ENCODE measurements at regions not wholly inside any gene's neighbourhood (a gene's known extent, or its start where the extent isn't known, plus 50 kb on each side); places are given as distances from the start of the nearest gene placed in this dataset.
"Not testable (repeated sequence)": the region's sequence is repeated elsewhere in the genome, so short reads cannot be mapped to it uniquely, and the experiment has no call there.

DNA sequence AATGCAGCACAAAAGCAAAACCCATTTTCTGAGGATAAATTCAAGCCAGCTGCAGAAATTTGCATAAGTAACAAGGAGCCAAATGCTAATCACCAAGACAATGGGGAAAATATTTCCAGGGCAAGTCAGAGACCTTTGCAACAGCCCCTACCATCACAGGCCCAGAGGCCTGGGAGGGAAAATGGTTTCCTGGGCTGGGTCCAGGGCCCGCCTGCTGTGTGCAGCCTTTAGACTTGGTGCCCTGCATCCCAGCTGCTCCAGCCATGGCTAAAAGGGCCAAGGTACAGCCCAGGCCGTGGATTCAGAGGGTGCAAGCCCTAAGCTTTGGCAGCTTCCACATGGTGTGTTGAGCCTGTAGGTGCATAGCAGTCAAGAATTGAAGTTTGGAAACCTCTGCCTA, 309.5 kb upstream of the SGCG start:
- no peak for DNase-seq (ENCODE audit: low read depth in 2 of 2, low spot score in 1 of 2)

DNA sequence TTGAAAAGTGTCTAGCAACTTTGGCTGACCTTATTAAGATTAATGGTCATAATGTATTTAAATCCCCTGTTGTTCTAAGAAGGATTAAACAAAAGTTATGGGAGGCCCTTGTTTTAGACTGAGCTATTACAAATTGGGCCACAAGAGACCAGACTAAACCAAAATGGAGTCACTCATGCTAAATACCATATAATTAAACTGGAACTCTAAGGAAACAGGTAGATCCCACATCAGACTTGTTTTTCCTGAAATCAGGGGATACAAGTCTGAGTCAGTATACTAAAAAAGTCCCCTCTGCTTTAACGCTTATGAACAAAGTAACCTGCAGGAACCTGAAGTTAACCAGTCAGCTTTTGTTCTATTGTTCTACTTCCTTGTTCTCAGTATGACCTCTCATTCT, 305.9 kb upstream of the SGCG start:
- DNase-seq (ENCODE audit: low read depth in 2 of 2, low spot score in 1 of 2), result no peak

DNA sequence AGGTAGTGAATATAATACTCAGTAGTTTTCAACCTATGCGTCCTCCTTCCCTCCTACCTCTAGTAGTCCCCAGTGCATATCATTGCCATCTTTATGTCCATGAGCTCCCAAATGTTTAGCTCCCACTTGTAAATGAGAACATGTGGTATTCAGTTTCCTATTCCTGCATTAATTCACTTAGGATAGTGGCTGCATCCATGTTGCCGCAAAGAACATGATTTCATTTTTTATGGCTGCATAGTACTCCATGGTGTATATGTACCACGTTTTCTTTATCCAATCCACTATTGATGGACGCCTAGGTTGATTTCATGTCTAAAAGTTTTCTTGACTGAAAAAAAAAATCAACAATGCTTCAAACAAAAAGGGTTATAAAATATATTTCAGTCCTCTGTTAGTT, 303.4 kb upstream of the SGCG start:
- DNase-seq (ENCODE audit: low read depth in 2 of 2, low spot score in 1 of 2), result no peak

DNA sequence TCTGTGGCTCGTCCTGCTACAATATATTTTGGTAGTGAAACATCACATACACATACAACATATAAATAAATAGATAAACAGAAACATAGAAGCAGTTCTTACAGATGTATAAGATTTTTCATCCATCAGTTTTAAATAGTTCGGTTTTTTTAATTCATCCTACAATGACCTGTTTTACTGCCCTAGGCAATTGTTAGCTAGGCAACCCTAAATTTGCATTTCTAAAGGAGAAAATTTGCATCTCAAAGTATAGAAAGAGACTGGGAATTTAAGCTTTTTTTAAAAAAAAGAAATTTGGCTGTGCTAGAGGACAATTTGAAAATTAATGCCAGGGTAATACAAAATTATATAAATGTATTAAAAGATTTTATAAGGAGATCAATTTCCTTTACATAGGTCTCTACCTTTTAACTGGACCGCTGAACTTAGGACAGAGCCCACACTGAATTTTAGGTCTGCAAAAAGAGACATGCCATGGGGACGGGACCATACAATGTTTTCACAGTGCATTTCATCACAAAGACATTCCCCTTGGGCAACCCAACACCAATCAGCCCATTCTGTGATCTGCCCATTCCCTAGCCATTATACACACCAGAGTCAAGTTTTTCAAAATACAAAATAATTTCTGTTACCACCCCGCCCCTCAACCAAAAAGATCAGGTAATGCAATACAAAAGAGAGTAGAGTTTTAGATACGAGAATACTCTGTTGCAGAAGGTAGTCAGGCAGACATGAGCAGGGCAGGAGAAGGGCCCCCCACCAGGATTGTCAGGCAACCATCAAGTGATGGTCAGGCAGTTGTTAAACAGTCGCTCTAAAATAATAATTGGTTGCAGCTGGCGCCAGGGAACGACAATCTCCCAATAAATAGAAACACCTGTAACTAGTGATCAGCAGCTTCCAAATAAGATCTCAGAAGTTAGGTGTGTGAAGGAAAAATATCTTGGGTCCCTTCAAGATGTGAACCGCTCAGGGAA, 299.7 kb upstream of the SGCG start:
- no peak for DNase-seq (ENCODE audit: low read depth in 2 of 2, low spot score in 1 of 2)

GRCh38 chr13:22881721-22882608, 298.8 kb upstream of the SGCG start:
- DNase-seq (ENCODE audit: low read depth in 2 of 2, low spot score in 1 of 2), result not testable (repeated sequence)

DNA sequence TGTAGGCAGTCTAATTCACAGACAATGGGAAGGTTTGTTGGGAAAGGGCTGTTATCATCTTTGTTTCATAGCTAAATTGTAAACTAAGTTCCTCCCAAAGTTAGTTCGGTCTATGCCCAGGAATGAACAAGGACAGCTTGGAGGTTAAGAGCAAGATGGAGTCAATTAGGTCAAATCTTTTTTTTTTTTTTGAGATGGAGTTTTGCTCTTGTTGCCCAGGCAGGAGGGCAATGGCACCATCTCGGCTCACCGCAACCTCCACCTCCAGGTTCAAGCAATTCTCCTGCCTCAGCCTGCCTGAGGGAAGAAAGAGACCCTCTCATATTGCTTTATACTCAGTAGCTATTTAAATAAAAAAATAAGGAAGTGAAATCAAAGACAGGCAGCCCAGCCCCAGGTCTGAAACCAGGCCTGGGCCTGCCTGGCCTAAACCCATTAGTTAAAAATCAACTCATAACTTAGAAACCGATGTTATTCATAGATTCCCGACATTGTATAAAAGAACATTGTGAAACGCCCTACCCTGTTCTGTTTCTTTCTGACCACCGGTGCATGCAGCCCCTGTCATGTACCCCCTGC, 297.4 kb upstream of the SGCG start:
- no peak for DNase-seq (ENCODE audit: low read depth in 2 of 2, low spot score in 1 of 2)

GRCh38 chr13:22883956-22884355, 296.8 kb upstream of the SGCG start:
- no peak for DNase-seq (ENCODE audit: low read depth in 2 of 2, low spot score in 1 of 2)

DNA sequence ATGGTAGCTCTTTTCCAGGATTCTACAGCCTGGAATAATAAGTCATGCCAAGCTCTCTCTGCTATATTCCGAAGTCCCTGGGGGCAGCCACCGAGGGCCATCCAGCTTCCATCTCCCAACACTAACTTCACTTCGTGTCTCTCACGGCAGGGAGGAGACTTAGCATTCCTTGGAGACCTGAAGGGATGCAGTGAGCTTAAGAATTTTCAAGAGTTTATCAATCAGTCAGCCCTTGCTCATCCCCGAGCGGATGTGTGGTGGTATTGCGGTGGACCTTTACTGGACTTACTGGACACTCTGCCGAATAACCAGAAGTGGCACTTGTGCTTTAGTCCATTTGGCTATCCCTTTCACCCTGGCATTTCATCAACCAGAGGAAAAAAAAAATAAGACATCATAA, 294.7 kb upstream of the SGCG start:
- not testable (repeated sequence) for DNase-seq (ENCODE audit: low read depth in 2 of 2, low spot score in 1 of 2)

DNA sequence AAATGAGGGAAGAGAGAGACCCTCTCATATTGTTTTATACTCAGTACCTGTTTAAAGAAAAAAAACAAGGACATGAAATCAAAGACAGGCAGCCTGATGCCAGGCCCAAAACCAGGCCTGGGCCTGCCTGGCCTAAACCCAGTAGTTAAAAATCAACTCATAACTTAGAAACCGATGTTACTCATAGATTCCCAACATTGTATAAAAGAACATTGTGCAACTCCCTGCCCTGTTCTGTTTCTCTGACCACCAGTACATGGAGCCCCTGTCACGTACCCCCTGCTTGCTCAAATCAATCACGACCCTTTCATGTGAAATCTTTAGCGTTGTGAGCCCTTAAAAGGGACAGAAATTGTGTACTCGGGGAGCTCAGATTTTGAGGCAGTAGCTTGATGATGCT, 291.4 kb upstream of the SGCG start:
- not testable (repeated sequence) for DNase-seq (ENCODE audit: low read depth in 2 of 2, low spot score in 1 of 2)

DNA sequence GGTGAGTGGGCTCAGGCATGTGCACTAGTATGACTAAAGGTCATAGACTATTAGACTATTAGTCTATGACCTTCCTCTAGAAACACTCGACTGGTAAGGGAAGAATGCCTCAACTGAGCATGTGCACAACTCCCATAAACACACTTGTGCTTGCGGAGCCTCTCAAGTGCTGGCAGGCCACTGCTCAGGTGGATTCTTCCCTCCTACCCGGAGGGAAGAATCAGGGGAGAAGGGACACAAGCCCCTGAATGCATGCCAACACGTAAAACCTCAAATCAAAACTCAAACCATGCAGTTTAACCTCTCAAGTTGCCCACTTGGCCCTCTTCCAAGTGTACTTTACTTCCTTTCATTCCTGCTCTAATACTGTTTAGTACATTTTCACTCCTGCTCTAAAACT, 287.6 kb upstream of the SGCG start:
- no peak for DNase-seq (ENCODE audit: low read depth in 2 of 2, low spot score in 1 of 2)

DNA sequence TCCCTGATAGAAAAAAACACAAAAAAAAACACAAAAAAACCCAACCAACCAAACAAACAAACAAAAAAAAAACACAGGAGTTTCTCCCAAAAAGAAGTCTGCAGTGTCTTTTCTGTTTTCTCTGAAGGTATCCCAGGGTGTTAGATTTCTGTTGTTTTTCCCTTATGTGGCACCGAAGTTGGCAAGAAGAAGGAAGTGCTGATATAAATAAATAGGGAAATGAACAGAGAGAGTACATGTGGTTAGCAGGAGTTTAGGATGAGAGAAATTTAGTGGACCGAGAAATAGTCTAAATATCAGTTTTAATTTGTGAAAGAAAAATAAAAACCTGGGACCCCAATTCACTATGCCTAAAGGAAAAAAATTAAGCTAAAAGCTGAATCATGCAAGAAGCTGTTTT, 287.0 kb upstream of the SGCG start:
- no peak for DNase-seq (ENCODE audit: low read depth in 2 of 2, low spot score in 1 of 2)

GRCh38 chr13:22897571-22898314, 283.0 kb upstream of the SGCG start:
- no peak for DNase-seq (ENCODE audit: low read depth in 2 of 2, low spot score in 1 of 2)

GRCh38 chr13:22900416-22900951, 280.3 kb upstream of the SGCG start:
- not testable (repeated sequence) for DNase-seq (ENCODE audit: low read depth in 2 of 2, low spot score in 1 of 2)

DNA sequence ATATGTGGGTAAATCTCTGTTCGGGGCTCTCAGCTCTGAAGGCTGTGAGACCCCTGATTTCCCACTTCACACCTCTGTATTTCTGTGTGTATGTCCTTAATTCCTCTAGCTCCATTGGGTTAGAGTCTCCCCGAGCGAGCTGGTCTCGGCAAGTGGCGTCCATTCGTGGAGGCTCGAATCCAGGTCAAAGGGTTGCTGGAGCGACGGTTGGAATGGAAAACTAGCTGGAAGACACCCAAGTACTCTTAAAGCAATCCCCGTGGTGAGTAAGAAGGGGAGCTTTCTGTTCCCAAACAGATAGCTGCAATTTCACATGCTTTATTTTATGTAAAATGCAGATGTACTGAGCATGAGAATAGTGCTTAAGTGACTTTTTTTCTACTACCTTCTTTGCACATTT, 277.5 kb upstream of the SGCG start:
- DNase-seq (ENCODE audit: low read depth in 2 of 2, low spot score in 1 of 2), result no peak

- DNase-seq (ENCODE audit: low read depth in 2 of 2, low spot score in 1 of 2), result no peak
Measured at GRCh38 chr13:22903925-22904324, 276.9 kb upstream of the SGCG start.

DNA sequence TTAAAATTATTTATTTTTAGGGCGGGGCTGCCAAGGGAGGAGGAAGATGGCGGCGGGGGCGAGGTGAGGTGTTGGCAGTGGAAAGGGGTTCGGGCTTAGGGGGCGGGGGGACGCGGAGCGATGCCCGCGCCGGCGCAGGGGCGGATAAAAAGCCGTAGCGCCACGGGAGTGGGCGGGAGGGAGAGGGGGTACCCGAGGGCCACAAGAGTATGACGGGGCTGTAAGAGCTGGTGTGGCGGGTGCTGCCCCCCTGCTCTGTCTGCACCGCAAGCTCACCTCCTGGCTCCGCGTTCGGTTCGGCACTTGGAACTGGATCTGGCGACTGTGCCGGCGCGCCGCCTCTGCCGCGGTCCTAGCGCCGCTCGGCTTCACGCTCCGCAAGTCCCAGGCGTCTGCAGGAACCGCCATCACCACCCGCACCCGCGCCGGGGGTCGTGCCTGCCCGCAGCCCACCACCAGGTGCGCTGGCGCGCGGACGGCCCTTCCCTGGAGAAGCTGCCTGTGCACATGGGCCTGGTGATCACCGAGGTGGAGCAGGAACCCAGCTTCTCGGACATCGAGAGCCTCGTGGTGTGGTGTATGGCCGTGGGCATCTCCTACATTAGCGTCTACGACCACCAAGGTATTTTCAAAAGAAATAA, 265.2 kb upstream of the SGCG start:
- no peak for DNase-seq (ENCODE audit: low read depth in 2 of 2, low spot score in 1 of 2)

DNA sequence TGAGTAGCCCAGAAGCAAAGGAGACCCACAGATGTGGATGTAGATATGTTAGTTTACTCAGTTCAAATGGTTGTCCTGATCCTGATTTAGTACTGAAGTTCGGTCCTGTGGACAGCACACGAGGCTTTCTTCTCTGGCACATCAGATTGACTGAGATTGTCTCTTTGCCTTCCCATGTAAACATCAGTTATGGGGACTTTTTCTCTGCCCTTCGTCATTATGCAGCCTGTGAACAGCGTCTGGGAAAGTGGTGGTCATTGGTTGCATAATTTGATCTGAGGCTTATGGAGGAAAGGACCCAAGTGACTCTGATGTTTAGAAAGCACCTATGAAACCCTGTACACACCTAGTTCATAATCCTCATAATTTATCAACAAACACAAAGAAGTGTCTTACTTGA, 264.5 kb upstream of the SGCG start:
- DNase-seq (ENCODE audit: low read depth in 2 of 2, low spot score in 1 of 2), result not testable (repeated sequence)

GRCh38 chr13:22925881-22926747, 254.7 kb upstream of the SGCG start:
- no peak for DNase-seq (ENCODE audit: low read depth in 2 of 2, low spot score in 1 of 2)

GRCh38 chr13:22926748-22927400, 253.9 kb upstream of the SGCG start:
- DNase-seq (ENCODE audit: low read depth in 2 of 2, low spot score in 1 of 2), result no peak

Data from stimulated activated CD8-positive, alpha-beta memory T cell treated with anti-CD3 and anti-CD28 coated beads, Interleukin-4, amount 100 ng/mL, for 4 hours (primary cell).